Stimulated activated CD8-positive, alpha-beta memory T cell treated with anti-CD3 and anti-CD28 coated beads, Interleukin-4, amount 100 ng/mL, for 24 hours (primary cell): ENCODE measurements at regions not wholly inside any gene's neighbourhood (a gene's known extent, or its start where the extent isn't known, plus 50 kb on each side); places are given as distances from the start of the nearest gene placed in this dataset.

Experiments
- DNase-seq: peaks from one replicate; pipeline ENCODE4 v3.0.0-alpha.2; 2020; ENCODE audit warnings: low read depth

DNA sequence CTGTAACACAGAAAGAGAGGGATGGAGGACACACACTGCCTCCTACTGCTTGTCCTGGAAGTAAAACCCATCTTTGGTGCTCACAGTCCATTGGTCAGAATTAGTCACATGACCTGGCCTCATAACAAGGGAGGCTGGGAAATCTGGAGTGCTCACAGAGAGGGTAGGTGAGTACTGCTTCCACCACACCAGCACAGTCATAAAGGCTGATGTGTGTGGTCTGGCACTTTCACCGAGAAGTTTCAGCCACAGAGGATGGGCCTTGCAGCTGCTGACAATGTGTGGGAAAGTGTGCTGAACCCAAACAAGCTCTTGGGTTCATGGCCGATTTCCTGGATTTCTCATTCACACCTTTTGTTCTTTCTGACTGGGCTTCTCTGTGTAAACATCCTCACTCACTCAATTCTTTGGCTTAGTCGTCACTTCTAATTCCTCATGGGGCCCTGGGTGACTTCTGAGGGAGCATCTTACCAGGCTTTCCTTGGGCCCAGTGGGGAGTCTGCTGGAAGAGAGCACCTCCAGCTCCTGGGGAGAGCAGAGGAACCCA is 100.7 kb downstream of the ASB7 start:
- DNase-seq: peak; percentile 1

DNA sequence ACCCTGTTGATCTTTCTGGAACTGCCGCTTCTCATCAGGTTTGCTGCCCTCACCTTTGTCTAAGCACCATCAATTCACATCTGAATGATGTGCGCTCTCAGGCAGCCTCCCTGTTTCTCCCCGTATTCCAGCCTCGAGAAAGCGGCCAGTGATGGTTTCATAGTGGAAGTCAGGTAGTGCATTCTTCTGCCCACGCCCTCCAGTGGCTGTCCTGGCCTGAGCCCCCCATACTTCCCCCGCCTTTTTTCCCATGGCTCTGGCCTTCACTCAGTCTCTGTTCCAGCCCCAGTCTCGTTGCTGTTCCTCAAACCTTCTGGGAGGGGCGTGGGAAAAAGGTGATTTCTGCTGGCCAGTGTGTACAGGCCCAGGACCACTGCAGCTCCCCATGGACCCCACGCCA is 101.3 kb downstream of the ASB7 start:
- no peak for DNase-seq

DNA sequence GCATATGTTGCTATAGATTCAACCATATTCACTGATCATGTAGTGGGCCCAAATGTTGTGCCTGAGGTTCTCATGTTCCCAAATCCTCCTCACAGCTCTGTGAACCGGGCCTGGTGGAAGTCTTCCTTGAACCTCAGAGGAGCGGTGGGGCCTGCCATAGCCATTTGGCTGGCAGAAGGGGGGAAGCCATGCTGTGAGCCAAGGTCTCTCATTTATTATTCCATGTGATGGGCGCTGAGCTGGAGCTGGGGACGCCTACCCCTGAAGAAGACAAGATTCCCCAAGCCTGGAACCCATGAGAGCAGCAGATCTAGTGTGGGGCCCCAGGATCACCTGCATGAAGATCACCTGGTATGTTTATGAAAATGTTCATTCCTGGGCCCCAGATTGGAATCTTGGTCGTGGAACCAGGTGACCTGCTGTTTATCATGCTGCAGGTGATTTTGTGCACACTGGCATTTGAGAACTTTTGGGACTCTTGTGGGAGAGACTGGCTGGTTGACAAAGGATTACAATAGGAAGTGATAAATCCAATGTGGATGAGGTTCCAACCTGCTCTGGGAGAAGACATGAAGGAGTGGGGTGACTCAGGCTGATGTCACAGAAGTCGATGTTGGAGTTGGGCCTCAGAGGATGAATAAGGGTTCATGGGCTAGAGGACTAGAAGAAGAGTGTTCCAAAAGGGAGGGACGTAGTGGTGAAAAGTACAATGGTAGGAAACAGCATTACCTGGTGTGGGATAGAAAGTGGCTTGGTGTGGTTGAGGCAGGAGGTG is 102.1 kb downstream of the ASB7 start:
- no peak for DNase-seq

DNA sequence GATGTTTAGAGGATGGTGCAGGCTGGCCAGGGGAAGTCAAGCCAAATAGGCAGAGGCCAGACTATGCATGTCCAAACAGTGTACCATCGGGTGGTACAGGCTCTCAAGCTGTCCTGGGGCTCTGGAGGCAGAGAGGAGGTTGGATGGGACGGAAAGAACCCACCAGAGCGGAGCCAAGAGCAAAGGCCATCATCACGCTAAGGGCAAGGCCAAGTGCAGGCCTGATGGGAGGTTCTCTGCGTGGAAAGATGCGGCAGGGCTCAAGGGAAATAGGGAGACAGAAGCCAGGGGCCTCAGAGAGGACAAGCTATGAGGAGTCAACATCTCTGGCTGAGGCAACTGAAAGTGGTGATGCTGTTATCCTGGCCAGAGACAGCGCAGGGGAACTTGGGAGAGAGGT is 102.7 kb downstream of the ASB7 start:
- no peak for DNase-seq

DNA sequence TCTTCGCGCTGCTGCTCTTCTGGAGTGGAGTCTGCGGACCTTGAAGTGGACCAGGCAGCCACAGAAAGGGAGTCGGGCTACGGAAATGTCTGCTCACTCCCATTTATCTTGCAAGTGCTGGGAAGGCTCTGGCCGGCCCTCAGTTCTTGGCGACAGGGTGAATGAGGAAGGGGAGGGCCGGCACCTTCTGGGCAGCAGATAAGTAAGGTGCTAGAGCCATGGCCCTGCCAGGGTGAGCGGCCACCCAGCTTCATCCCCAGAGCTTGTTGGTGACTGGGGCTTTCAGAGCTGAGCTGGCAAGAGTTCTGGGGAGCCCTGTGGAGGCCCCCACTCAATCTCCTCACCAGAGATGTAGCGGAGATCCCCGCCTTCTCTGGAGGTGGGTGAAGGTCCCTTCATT is 103.5 kb downstream of the ASB7 start:
- no peak for DNase-seq

DNA sequence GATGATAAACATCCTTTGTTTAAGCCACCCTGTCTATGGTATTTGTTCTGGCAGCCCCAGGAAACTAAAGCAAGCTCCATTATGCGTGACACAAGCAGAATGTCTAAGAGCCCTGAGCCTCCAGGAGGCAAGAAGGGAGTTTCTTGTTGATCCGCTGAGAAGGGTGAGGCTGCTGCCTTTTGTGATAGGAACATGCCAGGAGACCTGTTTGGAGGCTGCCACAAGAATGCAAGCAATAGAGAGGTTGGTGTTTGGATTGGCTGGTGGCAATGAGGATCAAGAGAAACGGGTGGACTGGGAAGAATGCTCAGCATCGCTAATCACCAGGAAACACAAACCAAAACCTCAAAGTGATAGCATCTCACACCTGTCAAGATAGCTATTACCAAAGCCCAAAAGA is 104.8 kb downstream of the ASB7 start:
- DNase-seq: no peak

DNA sequence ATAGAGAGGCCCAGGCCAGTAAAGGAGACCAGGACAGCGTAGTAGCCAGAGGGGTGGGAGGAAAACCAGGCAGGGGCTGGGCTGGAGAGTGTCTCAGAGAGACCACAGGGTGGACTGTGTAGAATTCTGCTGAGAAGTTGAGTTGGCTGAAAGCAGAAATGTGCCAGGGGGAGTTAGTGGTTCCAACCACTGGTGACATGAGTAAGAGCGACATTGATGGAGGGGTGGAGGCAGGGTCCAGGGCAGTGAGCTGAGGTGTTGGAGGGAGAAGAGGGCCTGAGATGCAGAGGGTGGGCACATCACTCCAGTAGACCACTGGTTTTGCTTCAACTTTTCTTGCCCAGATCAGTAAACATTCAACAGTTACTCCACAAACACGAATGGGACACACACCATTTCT is 106.5 kb downstream of the ASB7 start:
- DNase-seq: no peak

DNA sequence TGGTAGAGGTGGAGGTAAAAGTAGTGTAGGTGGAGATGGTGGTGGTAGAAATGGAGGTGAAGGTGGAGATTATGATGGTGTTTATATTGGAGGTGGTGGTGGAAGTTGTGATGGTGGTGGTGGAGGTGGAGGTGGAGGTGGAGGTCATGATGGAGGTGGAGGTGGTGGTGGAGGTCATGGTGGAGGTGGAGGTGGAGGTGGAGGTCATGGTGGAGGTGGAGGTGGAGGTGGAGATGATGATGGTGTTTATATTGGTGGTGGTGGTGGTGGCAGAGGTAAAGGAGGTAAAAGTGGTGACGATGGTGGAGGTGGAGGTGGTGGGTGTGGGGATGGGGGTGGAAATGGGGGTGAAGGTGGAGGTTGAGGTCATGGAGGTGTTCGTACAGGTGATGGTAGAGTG is 107.8 kb downstream of the ASB7 start:
- DNase-seq: no peak

DNA sequence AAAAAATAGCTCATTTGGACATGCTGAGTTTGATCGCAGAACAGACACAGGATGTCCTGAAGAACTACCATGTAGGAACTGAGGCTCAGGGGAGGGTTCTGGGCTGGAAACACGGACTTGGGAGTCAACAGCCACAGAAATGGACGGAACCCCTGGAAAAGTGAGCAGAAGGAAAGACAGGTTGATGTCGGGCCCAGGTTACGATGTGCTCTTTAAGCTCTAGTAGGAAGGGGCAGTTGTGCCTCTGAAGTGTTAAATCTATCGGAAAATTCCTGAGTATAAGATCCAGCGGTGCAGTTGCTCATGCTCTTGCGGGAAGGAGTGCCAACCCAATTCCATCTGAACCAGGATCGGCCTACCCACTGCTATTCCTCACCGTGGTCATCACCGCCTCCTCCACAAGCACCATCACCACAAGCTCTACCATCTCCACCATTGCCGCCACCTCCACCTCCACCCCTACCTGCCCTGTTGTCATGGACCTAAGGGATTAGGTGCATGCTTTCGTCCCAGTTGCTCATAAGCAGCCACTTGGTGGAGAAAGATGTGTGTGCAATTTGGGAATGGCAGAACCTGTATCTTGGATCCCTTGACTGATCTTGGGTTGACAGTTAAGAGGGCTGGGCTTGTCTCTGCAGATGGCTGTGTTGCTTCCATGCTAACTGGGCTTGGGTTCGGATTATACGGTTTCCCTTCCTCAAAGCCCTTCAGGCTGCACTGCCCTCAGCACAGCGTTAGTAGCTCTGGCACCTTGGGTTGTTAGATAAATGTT is 108.5 kb downstream of the ASB7 start:
- DNase-seq: no peak

DNA sequence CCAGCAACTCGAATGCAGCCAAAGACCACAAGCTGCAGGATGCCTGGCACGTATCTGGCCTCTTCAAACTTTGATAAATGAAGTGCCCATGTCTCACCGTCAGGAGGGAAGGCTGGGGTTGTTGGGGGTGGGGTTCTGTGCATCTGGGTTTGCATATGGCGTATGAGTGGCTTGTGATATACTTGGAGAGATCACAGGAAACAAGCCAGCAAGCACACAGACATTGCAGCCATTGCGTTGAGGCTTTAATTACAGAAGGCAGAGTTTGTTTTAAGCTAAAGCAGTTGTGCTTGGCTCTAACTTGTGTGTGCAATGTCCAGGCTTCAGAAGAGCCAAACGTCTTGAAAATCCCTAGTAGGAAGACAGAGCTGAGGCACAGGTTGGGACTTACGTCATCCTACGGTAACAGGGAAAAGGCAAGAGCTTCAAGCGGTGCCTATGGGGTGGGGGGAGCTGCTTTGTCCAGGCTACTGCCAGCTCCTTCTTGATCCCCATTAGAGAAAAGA is 109.2 kb downstream of the ASB7 start:
- DNase-seq: no peak

DNA sequence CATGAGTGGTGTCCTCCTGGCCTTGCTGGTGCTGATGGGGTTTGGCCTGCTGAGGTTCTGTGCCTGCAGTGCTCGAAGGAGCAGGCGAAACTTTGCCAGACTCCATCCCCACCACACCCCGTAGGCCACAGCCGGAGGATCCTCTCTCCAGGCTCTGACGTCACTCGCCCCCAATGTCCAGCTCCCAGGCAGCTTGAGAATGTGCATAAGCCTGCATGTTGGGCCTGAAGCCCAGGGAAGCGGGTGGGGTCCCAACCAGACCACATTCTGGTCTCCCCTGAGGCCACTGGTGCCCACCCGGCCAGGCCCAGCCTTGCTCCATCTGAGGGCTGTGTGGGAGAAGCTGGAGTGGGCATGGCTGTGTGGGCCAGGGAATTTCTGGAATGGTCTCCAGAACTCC is 109.8 kb downstream of the ASB7 start:
- DNase-seq: no peak

DNA sequence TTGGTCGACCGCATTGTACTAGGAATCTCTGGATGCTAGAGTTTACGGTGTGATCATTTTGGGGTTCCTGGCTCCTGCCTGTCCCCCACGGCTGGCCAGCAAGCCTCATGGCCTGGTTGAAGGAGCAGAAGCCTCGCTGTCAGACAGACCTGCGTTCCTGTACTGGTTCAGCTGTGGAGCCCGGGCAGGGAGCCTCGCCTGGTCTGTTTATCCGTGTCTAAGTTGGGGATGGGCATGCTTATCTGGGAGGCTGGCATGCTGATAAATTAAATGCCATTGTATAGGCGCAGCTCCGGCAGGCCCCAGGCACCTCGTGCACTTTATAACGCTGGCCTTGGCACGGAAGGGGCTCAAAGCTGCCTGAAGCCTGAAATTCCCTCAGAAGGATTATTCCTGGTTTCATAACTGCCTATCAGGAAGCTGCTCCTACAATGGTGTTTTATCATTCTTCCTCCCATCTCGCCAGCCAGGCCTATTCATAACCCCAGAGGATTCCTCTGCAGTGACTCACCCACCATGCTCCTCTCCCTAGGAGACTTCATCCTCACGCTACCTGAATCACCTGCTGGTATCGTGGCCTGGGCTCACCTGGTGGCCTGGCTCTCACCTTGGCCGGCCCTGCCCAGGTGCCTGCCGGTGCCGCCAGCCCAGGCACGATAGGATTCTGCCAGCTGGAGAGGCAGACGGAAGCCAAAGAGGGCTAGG is 110.9 kb downstream of the ASB7 start:
- DNase-seq: no peak

DNA sequence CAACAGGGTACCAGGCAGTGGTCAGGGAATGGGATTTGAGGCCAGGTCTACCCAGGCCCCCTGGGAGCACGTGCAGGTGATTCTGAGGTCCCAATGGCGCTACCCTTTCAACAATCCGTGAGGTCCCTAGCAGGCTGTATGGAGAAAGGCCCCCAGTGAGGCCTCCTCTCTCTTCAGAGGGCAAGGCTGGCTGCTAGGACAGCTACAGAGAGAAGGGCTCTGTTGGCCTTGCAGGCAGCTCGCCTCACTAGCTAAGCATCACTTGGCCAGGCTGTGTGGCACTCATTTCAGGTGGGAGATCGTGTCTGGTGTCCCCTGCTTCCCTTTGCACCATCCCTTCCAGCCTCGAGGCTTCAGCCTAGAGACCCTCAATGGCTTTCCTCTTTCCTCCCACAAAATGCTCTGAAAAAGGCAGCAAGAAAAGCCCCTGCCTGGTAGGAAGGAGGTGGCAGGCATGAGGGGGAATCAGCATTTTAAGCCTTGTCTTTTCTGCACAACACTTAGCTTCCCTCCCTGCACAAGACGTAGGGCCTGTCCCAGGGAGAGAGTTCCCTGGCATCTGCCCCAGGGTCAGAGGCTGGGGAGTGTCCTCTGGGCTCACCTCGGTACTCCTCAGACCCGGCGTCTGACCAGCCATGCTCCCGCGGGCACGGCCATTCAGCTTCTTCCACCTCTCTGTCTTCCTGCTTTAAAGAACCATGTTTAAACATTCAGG is 111.8 kb downstream of the ASB7 start:
- no peak for DNase-seq

DNA sequence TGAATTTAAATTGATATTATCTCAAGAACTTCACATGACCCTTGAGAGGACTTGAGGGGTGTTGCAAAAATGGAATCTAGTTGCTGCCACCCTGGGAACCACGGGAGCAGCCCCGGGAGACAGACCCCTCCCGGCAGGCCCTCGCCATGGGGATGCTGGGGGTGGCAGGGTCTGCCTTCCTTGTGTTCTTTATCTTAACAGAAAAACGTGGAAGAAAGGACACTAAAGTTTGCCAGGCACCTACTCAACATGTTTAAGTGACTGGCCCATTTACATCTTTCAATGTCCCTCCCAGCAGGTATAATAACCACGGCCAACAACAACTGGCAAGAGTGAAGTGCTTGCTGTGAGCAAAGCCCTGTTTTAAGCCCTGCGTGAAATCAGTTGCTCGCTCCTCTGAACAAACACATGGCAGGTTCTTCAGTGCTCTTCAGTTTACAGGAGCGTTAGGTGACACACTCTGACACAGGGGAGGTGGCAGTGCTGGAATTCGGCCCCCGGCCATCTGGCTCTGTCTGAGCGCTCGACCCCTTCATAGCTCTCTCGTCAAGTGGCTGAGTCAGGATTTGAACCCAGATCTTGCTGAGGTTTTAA is 112.5 kb downstream of the ASB7 start:
- no peak for DNase-seq

DNA sequence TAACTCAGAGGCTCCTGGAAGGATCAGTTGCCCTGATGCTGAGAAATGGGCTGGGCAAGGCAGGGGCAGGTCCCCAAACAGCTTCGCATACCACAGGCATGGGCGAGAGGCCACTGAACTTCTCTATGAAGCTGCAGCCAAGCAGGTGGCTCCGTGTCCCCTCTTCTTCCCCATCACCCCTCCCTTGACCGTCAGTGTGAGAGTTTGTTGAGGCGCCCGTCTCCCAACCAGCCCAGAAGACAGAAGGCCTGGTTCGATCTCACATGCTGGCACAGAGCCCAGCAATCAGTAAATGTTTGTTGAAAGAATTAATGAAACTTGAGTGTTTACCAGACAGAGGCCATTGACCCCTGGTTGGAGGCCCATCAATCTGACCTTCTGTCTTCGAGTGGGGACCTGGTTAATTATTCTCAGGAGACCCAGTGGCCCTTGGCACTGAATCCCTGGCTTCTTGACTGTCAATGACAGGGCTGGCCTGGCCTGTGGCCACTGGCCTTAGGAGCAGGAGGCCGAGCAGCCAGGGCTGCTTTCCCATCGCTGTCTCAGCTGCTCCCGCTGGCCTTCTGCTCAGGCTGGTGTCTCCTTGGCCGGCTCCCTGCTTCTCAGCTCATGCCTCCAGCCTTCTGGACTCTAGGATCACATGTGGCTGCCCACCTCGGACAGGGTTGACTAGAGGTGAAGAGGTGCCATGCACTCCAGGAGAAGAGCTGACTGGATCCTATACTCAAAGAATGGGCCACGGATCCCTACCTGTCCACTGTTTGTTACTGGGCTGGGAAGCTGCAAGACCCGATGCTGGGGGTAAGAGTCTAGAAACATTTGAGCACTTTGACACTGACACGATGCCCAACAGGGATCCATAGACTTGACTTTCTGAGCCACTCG is 113.4 kb downstream of the ASB7 start:
- DNase-seq: no peak

DNA sequence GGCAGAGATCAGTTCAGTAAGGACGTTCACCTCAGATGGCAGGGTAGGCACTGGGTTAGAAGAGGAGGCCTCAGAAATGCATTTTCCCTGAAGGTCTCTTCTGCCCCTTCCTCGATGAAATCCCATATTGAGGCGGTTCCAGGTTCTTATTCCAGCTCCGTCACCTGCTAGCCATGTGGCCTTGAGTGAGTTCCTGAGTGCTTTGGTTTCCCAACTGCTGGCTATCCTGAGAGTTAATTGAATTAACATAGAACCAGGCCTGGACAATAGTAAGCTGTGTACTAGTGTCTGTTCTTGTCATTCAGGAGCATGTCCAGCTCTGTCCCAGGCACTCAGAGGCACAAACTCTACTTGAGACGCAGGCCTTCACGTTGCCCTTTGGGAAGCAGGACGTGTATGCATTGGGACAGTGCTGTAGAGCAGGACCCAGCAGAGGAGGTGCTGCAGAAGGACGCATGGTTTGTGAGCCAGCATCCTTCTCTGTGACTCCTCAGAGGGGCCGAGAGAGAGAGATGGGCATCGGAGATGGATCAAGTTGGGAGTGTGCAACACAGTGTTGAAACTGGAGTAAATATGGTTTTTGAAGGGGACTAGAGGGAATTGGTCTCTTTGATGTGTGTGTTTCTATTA is 114.2 kb downstream of the ASB7 start:
- no peak for DNase-seq

DNA sequence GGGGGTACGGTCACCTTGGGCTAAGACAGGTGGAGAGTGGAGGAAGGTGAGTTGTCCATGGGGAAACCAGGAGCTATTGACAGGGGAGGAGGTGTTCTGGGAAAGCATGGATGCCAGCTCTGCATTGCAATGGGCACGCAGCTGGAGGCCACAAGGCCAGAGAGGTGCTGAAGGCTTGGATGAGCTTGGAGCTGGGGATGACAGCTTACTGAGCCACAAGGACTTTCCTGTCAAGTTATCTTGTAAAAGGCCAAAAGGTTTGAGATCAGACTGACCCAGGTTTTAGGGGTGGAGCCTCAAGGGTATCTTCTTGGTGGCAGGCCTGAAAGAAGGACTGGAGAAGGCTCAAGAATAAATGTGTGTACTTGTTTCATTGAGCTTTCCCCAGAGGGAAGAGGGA is 115.2 kb downstream of the ASB7 start:
- no peak for DNase-seq

DNA sequence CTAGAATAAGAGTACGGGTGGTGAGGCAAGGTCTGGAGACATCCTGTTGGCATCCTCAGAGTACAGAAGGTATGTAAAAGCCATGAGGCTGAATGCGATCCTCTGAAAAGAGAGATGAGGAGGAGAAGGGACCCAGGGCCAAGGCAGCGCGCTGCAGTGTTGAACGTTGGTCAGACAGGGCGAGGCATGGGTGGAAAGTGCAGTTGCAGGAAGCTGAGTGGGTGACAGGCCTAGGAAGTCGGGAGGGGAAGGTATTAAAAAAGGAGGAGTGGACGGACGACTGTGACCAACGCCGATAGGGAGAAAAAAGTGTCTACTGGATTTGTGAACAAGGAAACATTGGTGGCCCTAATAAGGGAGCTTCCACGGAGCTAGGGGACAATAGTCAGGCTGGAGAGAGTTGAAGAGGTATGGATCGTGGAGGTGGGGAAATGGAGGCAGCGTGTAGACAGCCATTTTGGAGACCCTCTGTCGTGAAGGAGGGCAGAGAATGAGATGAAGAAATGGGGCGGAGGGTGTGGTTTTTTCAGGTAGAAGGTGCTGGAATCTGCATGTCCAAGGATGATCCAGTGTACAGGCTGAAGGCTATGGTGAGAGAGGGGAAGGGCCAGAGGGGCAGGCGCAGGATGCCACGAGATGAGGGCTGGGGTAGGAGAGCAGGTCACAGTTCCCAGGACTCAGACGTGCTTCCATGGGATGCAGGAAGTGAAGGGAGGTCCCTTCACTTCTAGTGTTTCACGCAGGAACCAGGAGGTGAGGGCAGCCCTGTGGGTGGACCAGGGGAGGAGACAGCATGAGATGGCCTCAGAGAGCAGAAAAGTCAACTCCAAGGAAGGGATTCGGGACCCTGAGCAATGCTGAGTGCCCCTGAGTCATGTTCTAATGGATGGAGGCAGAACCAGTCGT is 115.9 kb downstream of the ASB7 start:
- no peak for DNase-seq

DNA sequence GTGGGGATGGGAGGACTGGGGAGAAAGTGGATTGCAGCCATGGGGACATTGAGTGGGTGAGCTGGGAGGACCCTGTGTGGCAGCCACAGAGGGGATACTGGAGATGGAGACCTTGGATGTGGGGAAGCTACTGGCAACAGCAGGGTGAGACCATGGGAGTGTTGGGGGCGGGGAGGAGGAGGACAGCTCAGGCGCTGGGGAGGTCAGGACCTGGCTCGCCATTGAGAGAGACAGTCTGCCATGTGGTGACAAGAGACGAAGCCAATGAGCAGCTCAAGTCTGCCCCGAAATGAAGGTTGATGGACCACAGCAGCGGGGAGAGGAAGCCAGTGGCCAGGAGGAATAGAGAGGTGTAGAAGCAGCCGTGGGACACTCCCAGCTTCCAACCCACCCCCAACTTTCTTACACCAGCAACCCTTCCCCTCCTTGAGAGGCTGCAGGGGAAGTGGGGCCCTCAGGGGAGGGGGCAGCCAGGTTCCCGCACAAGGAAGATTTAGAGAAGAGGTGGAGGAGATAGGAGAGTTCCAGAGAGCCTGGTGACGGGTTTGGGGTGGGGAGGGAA is 118.1 kb downstream of the ASB7 start:
- DNase-seq: no peak
